ENCODE measurements at regions not wholly inside any gene's neighbourhood (a gene's known extent, or its start where the extent isn't known, plus 50 kb on each side); places are given as distances from the start of the nearest gene placed in this dataset.

- TF ChIP-seq, protein P1, sequence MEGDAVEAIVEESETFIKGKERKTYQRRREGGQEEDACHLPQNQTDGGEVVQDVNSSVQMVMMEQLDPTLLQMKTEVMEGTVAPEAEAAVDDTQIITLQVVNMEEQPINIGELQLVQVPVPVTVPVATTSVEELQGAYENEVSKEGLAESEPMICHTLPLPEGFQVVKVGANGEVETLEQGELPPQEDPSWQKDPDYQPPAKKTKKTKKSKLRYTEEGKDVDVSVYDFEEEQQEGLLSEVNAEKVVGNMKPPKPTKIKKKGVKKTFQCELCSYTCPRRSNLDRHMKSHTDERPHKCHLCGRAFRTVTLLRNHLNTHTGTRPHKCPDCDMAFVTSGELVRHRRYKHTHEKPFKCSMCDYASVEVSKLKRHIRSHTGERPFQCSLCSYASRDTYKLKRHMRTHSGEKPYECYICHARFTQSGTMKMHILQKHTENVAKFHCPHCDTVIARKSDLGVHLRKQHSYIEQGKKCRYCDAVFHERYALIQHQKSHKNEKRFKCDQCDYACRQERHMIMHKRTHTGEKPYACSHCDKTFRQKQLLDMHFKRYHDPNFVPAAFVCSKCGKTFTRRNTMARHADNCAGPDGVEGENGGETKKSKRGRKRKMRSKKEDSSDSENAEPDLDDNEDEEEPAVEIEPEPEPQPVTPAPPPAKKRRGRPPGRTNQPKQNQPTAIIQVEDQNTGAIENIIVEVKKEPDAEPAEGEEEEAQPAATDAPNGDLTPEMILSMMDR (optimal IDR thresholded peaks at IDR 0.05 in 1 of 3, IDR thresholded peaks at IDR 0.05 in 1 of 3, conservative IDR thresholded peaks at IDR 0.05 in 1 of 3; ENCODE audit: extremely low read depth in 1 of 3, insufficient read depth in 2 of 3, low read length in 3 of 3), result no peak
- TF ChIP-seq EZH2 (IDR thresholded peaks at IDR 0.05; ENCODE audit: low read length), result no peak
Observed at GRCh38 chr7:45241339-45242109, 83.9 kb downstream of the RAMP3 start.

All from keratinocyte (primary cell).